ENCODE measurements at regions not wholly inside any gene's neighbourhood (a gene's known extent, or its start where the extent isn't known, plus 50 kb on each side); places are given as distances from the start of the nearest gene placed in this dataset.

DNA sequence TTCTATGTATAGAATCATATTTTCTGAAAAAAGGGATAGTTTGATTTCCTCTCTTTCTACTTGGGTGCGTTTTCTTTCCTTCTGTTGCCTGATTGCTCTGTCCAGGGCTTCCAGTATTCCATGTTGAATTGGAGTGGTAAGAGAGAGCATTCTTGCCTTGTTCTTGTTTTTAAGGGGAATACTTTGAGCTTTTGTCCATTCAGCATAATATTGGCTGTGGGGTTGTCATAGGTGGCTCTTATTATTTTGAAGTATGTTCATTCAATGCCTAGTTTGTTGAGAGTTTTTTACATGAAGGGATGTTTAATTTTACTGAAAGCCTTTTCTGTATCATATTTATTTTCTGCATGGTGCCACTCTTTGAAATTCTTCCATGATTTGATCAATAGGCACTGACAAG lies 173.5 kb upstream of the IRS2 start:
- TF ChIP-seq, protein P1, sequence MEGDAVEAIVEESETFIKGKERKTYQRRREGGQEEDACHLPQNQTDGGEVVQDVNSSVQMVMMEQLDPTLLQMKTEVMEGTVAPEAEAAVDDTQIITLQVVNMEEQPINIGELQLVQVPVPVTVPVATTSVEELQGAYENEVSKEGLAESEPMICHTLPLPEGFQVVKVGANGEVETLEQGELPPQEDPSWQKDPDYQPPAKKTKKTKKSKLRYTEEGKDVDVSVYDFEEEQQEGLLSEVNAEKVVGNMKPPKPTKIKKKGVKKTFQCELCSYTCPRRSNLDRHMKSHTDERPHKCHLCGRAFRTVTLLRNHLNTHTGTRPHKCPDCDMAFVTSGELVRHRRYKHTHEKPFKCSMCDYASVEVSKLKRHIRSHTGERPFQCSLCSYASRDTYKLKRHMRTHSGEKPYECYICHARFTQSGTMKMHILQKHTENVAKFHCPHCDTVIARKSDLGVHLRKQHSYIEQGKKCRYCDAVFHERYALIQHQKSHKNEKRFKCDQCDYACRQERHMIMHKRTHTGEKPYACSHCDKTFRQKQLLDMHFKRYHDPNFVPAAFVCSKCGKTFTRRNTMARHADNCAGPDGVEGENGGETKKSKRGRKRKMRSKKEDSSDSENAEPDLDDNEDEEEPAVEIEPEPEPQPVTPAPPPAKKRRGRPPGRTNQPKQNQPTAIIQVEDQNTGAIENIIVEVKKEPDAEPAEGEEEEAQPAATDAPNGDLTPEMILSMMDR (IDR thresholded peaks at IDR 0.05 in 8 of 11, conservative IDR thresholded peaks at IDR 0.05 in 3 of 11), result no peak
- TF ChIP-seq POLR2A (IDR thresholded peaks at IDR 0.05), result no peak
- no peak for TF ChIP-seq POLR2AphosphoS5 (IDR thresholded peaks at IDR 0.05)
